Naive thymus-derived CD4-positive, alpha-beta T cell (primary cell): ENCODE measurements at regions not wholly inside any gene's neighbourhood (a gene's known extent, or its start where the extent isn't known, plus 50 kb on each side); places are given as distances from the start of the nearest gene placed in this dataset.

Experiments used
- ATAC-seq: fragments of 150-1000 bp; cut with Tn5 transposase; 2 replicates; pipeline ENCODE4 v1.10.0; 2021; ENCODE audit warnings: mild to moderate bottlenecking, moderate library complexity
- CTCF ChIA-PET: fragments of 350-600 bp; sonication (Branson Sonifier 250); formaldehyde crosslinking; loops from one replicate; lab custom pipeline; 2021; ENCODE audit warnings: antibody characterized with exemption; lab: Charles Lee
- POLR2A ChIA-PET: fragments of 350-600 bp; sonication (Branson Sonifier 250); formaldehyde crosslinking; loops from one replicate; lab custom pipeline; 2021; ENCODE audit warnings: antibody characterized with exemption, inconsistent platforms; lab: Charles Lee
- DNase-seq, 9 donors: peaks; one replicate each; pipeline versions ENCODE4 v3.0.0 to v3.0.0-alpha.2; 2020 to 2022; ENCODE audit warnings: mixed read lengths in 1 of 9
- H3K27ac ChIP-seq: one replicate; pipeline ENCODE4 v1.7.0; 2013; ENCODE audit warnings: mild to moderate bottlenecking, low read depth, low read length, moderate library complexity
- H3K27me3 ChIP-seq, 2 donors: one replicate each; pipeline ENCODE4 v1.7.0; 2013; ENCODE audit warnings: low read length in 2 of 2, mild to moderate bottlenecking in 2 of 2, moderate library complexity in 2 of 2; ENCODE audit not compliant: control insufficient read depth in 2 of 2, insufficient read depth in 2 of 2
- H3K36me3 ChIP-seq, 3 experiments: 1 replicate in 2 of 3; 2 replicates in 1 of 3; pipeline ENCODE4 v1.7.0; 2013; ENCODE audit warnings: low read length in 3 of 3, mild to moderate bottlenecking in 3 of 3, moderate library complexity in 1 of 3; ENCODE audit not compliant: insufficient read depth in 3 of 3, control insufficient read depth in 2 of 3
- H3K4me1 ChIP-seq, 2 donors: one replicate each; pipeline ENCODE4 v1.7.0; 2013; ENCODE audit warnings: low read length in 2 of 2, mild to moderate bottlenecking in 2 of 2, moderate library complexity in 1 of 2; ENCODE audit not compliant: control insufficient read depth in 2 of 2, insufficient read depth in 2 of 2
- H3K4me3 ChIP-seq: 2 replicates; pipeline ENCODE4 v1.7.0; 2013; ENCODE audit warnings: mild to moderate bottlenecking, low read length
- H3K9me3 ChIP-seq, 3 experiments: 1 replicate in 2 of 3; 2 replicates in 1 of 3; pipeline ENCODE4 v1.7.0; 2013; ENCODE audit warnings: low read length in 3 of 3; ENCODE audit not compliant: control insufficient read depth in 2 of 3
- H3K27ac Mint-ChIP-seq, 9 donors: one replicate each; pipeline ENCODE4 v1.8.0; 2020 to 2022; ENCODE audit warnings: mixed read lengths in 9 of 9, mild to moderate bottlenecking in 8 of 9, moderate library complexity in 5 of 9, inconsistent platforms in 2 of 9
- H3K27me3 Mint-ChIP-seq, 5 donors: one replicate each; pipeline ENCODE4 v1.8.0; 2021 to 2022; ENCODE audit warnings: mixed read lengths in 5 of 5, mild to moderate bottlenecking in 1 of 5
- H3K36me3 Mint-ChIP-seq, 5 donors: one replicate each; pipeline ENCODE4 v1.8.0; 2020 to 2022; ENCODE audit warnings: mixed read lengths in 5 of 5, mild to moderate bottlenecking in 3 of 5, inconsistent platforms in 1 of 5
- H3K4me1 Mint-ChIP-seq, 7 donors: one replicate each; pipeline ENCODE4 v1.8.0; 2020 to 2022; ENCODE audit warnings: mixed read lengths in 7 of 7, mild to moderate bottlenecking in 3 of 7, inconsistent platforms in 1 of 7
- H3K4me3 Mint-ChIP-seq, 10 donors: one replicate each; pipeline ENCODE4 v1.8.0; 2020 to 2022; ENCODE audit warnings: mild to moderate bottlenecking in 10 of 10, mixed read lengths in 10 of 10, moderate library complexity in 6 of 10, inconsistent platforms in 2 of 10
- H3K9me3 Mint-ChIP-seq, 11 donors: one replicate each; pipeline ENCODE4 v1.8.0; 2020 to 2022; ENCODE audit warnings: mixed read lengths in 11 of 11, mild to moderate bottlenecking in 4 of 11, inconsistent platforms in 1 of 11, moderate library complexity in 1 of 11
- intact Hi-C, 2 donors: fragments of 100-400 bp; cut with micrococcal nuclease; formaldehyde crosslinking; loops; one replicate each; pipeline ENCODE4 v1.15.1; 2023

DNA sequence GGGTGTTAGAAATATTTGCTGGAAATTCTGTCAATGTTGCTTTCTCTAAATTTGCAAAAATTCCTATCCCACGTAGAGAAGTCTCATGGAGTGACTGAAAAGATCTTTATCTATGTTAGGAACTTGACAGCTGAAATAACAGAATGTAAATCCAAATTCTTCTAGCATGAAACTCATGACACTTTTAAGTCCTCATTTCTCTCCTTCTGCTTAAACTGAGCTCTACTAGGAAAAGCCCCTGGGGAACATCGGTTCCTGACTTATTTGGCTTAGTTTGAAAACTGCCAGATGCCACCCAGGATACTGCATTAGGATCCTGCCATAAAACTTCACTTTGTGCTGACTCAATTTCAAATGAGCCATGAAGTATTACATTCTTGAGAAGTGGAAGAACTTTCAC is 426.0 kb downstream of the GALC start:
- DNase-seq = no peak
- Histone ChIP-seq H3K27me3 (no peaks in the 10 kb centered on the region), H3K36me3 (no peaks in the 10 kb centered on the region), H3K4me3 (no peak overlapping the region), H3K9me3 (no peaks in the 10 kb centered on the region), H3K4me1 (no peaks in the 10 kb centered on the region), H3K27ac (no peak overlapping the region)
- Mint-ChIP-seq H3K36me3 (no peaks in the 10 kb centered on the region), H3K4me3 (no peak overlapping the region), H3K27ac (no peak overlapping the region), H3K9me3 (peaks cover 0 to 26% (median 12%) of the 10 kb centered on the region in 11 donors), H3K4me1 (no peaks in the 10 kb centered on the region), H3K27me3 (no peaks in the 10 kb centered on the region)
- ATAC-seq = no peak
- ChIA-PET POLR2A (no interaction called here), CTCF (no interaction called here)
- intact Hi-C loops = no loop called here

DNA sequence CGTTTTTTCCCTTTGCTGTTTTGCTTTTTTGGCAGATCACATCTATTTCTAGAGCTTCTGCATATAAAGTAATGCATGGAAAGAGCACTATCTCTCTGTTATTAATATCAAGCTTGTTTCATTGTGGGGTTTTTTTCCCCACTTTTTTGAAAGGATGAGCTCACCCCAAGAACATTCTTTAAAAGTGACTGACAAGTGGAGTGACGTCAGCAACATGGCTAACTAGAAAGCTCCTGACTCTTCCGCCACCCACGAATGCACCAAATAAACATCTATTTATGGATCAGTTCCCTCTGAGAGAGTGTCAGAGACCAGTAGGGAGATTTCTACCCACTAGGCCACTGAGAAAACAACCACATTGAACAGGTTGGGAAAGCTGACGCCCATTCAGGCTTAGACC is 445.4 kb downstream of the GALC start:
- no peak for ATAC-seq
- Mint-ChIP-seq H3K27ac (no peak overlapping the region), H3K4me3 (no peak overlapping the region), H3K4me1 (no peaks in the 10 kb centered on the region), H3K9me3 (peaks cover 0 to 38% (median 6%) of the 10 kb centered on the region in 11 donors), H3K27me3 (no peaks in the 10 kb centered on the region), H3K36me3 (no peaks in the 10 kb centered on the region)
- H3K4me1 ChIP-seq = no peaks in the 10 kb centered on the region
- no peak for DNase-seq
- no peak overlapping the region for H3K27ac ChIP-seq
- intact Hi-C loops = no loop called here
- no peak overlapping the region for H3K4me3 ChIP-seq
- ChIA-PET POLR2A (no interaction called here), CTCF (no interaction called here)
- H3K27me3 ChIP-seq = no peaks in the 10 kb centered on the region
- H3K36me3 ChIP-seq = no peaks in the 10 kb centered on the region
- no peaks in the 10 kb centered on the region for H3K9me3 ChIP-seq

DNA sequence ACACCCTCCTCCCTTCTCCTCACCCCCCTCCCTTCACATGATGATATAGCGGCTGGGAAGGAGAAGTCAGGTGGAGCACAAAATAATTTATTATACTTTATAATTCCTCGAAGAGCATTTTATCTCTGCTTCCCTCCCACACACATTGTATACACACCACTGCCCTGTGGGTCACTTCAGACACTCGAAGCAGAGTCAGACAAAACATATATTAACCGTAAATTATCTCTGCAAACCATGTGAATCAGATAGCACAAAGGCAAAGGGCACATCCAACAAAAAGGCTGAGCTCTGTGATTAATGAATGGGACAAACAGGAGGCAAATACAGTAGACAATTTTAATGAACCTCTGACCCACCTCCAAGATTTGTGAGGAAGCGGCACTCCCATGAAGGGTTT is 450.7 kb downstream of the GALC start:
- ChIA-PET CTCF (no interaction called here), POLR2A (no interaction called here)
- Histone ChIP-seq H3K27me3 (no peaks in the 10 kb centered on the region), H3K36me3 (no peaks in the 10 kb centered on the region), H3K9me3 (no peaks in the 10 kb centered on the region), H3K27ac (no peak overlapping the region), H3K4me1 (no peaks in the 10 kb centered on the region), H3K4me3 (no peak overlapping the region)
- Mint-ChIP-seq H3K36me3 (no peaks in the 10 kb centered on the region), H3K4me3 (no peak overlapping the region), H3K27ac (no peak overlapping the region), H3K4me1 (no peaks in the 10 kb centered on the region), H3K27me3 (no peaks in the 10 kb centered on the region), H3K9me3 (peaks cover 0 to 33% (median 4%) of the 10 kb centered on the region in 11 donors)
- intact Hi-C loops = no loop called here
- ATAC-seq (no peak), DNase-seq (no peak)

DNA sequence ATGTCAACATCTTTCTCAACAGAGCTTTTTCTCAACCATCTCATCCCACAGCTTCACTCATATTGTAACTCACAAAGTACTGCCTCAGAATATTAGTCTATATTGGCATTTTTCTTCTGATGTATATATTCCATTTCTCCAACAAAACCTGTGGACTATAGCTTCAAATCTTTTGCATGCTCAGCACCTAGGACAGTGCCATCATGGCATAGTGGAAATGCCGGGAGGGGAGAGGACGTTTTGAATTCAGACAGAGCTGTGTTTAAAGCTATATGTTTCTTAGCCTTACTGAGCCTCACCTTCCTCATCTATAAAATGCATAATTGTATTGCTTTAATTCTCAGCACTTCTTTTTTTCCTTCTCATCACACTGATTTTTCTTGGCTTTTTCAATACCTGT is 452.6 kb downstream of the GALC start:
- intact Hi-C loops = no loop called here
- ChIA-PET CTCF (no interaction called here), POLR2A (no interaction called here)
- Mint-ChIP-seq H3K27ac (no peak overlapping the region), H3K4me1 (no peaks in the 10 kb centered on the region), H3K27me3 (no peaks in the 10 kb centered on the region), H3K9me3 (peaks cover 0 to 20% (median 2%) of the 10 kb centered on the region in 11 donors), H3K4me3 (no peak overlapping the region), H3K36me3 (no peaks in the 10 kb centered on the region)
- ATAC-seq = no peak
- no peaks in the 10 kb centered on the region for H3K27me3 ChIP-seq
- no peaks in the 10 kb centered on the region for H3K36me3 ChIP-seq
- H3K9me3 ChIP-seq = no peaks in the 10 kb centered on the region
- H3K4me3 ChIP-seq = no peak overlapping the region
- H3K4me1 ChIP-seq = no peaks in the 10 kb centered on the region
- H3K27ac ChIP-seq = no peak overlapping the region
- DNase-seq = no peak

DNA sequence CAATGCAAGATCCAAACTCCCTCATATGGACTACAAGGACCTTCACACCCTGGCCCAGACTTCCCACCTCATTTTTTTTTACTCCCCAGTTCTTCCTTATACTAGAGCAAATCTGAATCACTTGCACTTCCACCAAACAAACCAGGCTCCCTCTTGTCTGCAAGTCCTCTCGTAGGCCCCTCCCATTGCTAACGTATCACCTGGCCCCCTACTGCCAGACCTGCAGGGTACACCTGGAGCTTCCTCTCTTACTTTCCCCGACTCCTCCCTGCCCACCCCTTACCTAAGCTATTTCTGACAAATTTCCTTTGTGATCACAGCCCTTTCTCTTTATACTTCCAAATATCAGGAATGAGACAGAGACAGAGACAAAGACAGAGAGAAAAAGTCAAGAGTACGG is 463.9 kb downstream of the GALC start:
- no peak for DNase-seq
- intact Hi-C loops = no loop called here
- ChIA-PET POLR2A (no interaction called here), CTCF (no interaction called here)
- Histone ChIP-seq H3K36me3 (no peaks in the 10 kb centered on the region), H3K9me3 (no peaks in the 10 kb centered on the region), H3K4me3 (no peak overlapping the region), H3K4me1 (no peaks in the 10 kb centered on the region), H3K27ac (no peak overlapping the region), H3K27me3 (no peaks in the 10 kb centered on the region)
- H3K27me3 Mint-ChIP-seq = peaks cover 0 to 5% (median 0%) of the 10 kb centered on the region in 5 donors
- no peak overlapping the region for H3K27ac Mint-ChIP-seq
- H3K36me3 Mint-ChIP-seq = no peaks in the 10 kb centered on the region
- no peak overlapping the region for H3K4me3 Mint-ChIP-seq
- no peak for ATAC-seq
- no peaks in the 10 kb centered on the region for H3K4me1 Mint-ChIP-seq
- H3K9me3 Mint-ChIP-seq = peaks cover 0 to 10% (median 6%) of the 10 kb centered on the region in 11 donors

DNA sequence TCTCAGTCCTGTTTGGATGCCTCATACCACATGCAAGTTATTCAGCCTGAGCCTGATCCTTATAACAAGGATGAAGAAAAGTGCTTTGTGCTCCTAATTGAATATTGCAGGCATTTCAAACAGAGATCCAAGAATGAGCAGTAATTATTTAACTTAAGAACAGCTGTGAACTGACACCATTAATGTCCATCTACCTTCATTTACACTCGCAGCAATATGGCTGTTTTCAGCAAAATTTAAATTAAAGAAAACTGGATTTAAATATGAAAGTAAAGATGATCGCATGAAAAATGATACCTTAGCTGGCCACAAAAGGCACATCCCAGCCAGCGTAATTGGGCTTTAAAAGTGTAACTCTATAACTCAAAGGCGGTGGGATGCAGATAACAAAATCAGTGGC is 466.3 kb downstream of the GALC start:
- no peak overlapping the region for H3K27ac ChIP-seq
- H3K27me3 ChIP-seq = no peaks in the 10 kb centered on the region
- no peaks in the 10 kb centered on the region for H3K4me1 ChIP-seq
- no peak for ATAC-seq
- no peak for DNase-seq
- intact Hi-C loops = no loop called here
- no peaks in the 10 kb centered on the region for H3K36me3 Mint-ChIP-seq
- H3K9me3 ChIP-seq = no peaks in the 10 kb centered on the region
- no peak overlapping the region for H3K27ac Mint-ChIP-seq
- H3K4me3 Mint-ChIP-seq = no peak overlapping the region
- no peak overlapping the region for H3K4me3 ChIP-seq
- H3K27me3 Mint-ChIP-seq = peaks cover 0 to 5% (median 0%) of the 10 kb centered on the region in 5 donors
- ChIA-PET POLR2A (no interaction called here), CTCF (no interaction called here)
- H3K36me3 ChIP-seq = no peaks in the 10 kb centered on the region
- H3K9me3 Mint-ChIP-seq = peaks cover 0 to 19% (median 5%) of the 10 kb centered on the region in 11 donors
- no peaks in the 10 kb centered on the region for H3K4me1 Mint-ChIP-seq

DNA sequence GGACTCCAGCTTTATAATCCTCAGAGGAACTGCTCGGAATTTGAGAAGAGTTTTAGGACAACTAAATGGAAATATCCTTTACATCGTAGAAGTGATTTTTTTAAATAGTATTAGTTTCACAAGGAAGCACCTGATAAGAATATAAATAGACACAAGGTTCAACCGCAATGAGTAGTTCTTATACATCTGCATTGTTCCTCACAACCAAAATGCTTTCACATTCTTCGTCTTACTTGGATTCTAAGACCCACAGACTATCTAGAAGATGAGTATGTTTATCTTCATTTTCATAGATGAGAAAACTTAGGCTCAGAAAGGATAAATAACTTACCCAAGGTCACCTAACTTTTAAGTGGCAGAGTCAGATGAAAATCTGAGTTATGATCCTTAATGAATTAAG is 469.0 kb downstream of the GALC start:
- ChIA-PET POLR2A (no interaction called here), CTCF (no interaction called here)
- no peaks in the 10 kb centered on the region for H3K9me3 ChIP-seq
- no peaks in the 10 kb centered on the region for H3K27me3 ChIP-seq
- Mint-ChIP-seq H3K9me3 (peaks cover 0 to 15% (median 0%) of the 10 kb centered on the region in 11 donors), H3K27ac (no peak overlapping the region), H3K36me3 (no peaks in the 10 kb centered on the region), H3K4me3 (no peak overlapping the region), H3K27me3 (peaks cover 0 to 5% (median 0%) of the 10 kb centered on the region in 5 donors), H3K4me1 (no peaks in the 10 kb centered on the region)
- no peaks in the 10 kb centered on the region for H3K4me1 ChIP-seq
- intact Hi-C loops = no loop called here
- ATAC-seq = no peak
- H3K4me3 ChIP-seq = no peak overlapping the region
- no peak overlapping the region for H3K27ac ChIP-seq
- H3K36me3 ChIP-seq = no peaks in the 10 kb centered on the region
- DNase-seq = no peak
